ENCODE measurements at regions not wholly inside any gene's neighbourhood (a gene's known extent, or its start where the extent isn't known, plus 50 kb on each side); places are given as distances from the start of the nearest gene placed in this dataset.

DNA sequence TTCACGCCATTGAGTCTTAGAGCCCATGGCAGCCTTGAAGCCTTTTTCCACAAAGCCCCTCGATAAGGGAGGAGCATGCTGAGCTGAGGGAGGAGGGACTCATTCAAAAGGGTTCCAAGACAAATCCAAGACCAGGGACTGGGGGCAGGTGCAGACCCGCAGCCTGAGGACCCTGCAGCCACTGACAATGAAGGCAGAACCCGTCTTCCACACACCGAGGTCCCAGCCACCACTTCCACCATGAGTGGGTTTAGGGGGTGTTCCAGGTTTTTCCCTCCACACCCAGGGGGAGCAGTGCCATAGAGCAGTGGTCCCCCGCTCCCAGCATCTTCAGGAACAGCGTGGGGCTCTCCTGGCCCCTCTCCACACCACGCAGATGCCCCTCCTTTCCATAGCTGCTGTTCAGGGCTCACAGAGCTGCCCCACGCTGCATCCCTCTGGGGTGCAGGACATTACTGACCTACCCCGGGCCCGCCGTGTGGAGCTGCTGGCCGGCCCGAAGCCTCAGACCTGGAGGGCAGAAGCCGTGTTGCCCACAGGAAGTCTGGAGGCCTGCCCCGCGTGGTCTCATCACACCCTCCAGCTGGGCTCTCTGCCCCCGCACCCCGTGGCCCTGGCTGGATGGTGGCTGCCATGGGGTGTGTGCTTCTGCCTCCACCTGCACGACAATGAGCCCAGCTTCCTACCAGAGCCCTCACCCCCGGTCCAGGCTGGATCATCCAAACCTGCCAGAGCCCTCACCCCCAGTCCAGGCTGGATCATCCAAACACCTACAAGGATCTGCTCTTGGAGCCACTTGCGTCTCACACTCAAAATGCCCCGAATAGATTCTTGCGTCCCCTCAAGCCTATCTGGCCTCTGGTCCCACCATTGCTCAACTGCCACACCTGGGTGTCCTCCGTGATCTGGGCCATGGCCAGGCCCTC is 220.0 kb upstream of the TCERG1L start:
- TF ChIP-seq, protein P1, sequence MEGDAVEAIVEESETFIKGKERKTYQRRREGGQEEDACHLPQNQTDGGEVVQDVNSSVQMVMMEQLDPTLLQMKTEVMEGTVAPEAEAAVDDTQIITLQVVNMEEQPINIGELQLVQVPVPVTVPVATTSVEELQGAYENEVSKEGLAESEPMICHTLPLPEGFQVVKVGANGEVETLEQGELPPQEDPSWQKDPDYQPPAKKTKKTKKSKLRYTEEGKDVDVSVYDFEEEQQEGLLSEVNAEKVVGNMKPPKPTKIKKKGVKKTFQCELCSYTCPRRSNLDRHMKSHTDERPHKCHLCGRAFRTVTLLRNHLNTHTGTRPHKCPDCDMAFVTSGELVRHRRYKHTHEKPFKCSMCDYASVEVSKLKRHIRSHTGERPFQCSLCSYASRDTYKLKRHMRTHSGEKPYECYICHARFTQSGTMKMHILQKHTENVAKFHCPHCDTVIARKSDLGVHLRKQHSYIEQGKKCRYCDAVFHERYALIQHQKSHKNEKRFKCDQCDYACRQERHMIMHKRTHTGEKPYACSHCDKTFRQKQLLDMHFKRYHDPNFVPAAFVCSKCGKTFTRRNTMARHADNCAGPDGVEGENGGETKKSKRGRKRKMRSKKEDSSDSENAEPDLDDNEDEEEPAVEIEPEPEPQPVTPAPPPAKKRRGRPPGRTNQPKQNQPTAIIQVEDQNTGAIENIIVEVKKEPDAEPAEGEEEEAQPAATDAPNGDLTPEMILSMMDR (IDR thresholded peaks at IDR 0.05; ENCODE audit: low read depth, low read length) = no peak
- TF ChIP-seq MYC (IDR thresholded peaks at IDR 0.05; ENCODE audit: low read depth, low read length) = no peak
- TF ChIP-seq POLR2A (IDR thresholded peaks at IDR 0.05; ENCODE audit: extremely low read depth, insufficient read length) = no peak
- TF ChIP-seq, protein P2, sequence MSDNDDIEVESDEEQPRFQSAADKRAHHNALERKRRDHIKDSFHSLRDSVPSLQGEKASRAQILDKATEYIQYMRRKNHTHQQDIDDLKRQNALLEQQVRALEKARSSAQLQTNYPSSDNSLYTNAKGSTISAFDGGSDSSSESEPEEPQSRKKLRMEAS (IDR thresholded peaks at IDR 0.05; ENCODE audit: low read depth, low read length) = no peak

All from NB4 (cell line).